Right renal cortex interstitium (tissue), 3 donors: ENCODE measurements at regions not wholly inside any gene's neighbourhood (a gene's known extent, or its start where the extent isn't known, plus 50 kb on each side); places are given as distances from the start of the nearest gene placed in this dataset.
A peak's percentile ranks its signal among the peaks of the same experiment; 100 is the strongest.

ENCODE experiments used
- DNase-seq, 3 donors: peaks; one replicate each; pipeline ENCODE4 v3.0.0-alpha.2; 2013; ENCODE audit warnings: low read depth in 3 of 3, low spot score in 2 of 3

- no peak for DNase-seq
These were observed 109.2 kb upstream of the ADGRF1 start for GRCh38 chr6:47151232-47151898.

- no peak for DNase-seq
These were observed 107.4 kb upstream of the ADGRF1 start for GRCh38 chr6:47149554-47149953.

GRCh38 chr6:47149066-47149465 lies 106.9 kb upstream of the ADGRF1 start:
- DNase-seq: no peak

GRCh38 chr6:47147836-47148344 lies 105.8 kb upstream of the ADGRF1 start:
- no peak for DNase-seq

GRCh38 chr6:47147175-47147727 lies 105.1 kb upstream of the ADGRF1 start:
- no peak for DNase-seq

- no peak for DNase-seq
These were observed 104.5 kb upstream of the ADGRF1 start for GRCh38 chr6:47146431-47147174.

- no peak for DNase-seq
These were observed 103.1 kb upstream of the ADGRF1 start for GRCh38 chr6:47145212-47145611.

GRCh38 chr6:47144306-47144705 lies 102.2 kb upstream of the ADGRF1 start:
- DNase-seq: no peak

- no peak for DNase-seq
These were observed 99.8 kb upstream of the ADGRF1 start for GRCh38 chr6:47141963-47142362.

GRCh38 chr6:47141171-47141570 lies 99.0 kb upstream of the ADGRF1 start:
- DNase-seq: no peak

GRCh38 chr6:47138046-47138445 lies 95.9 kb upstream of the ADGRF1 start:
- no peak for DNase-seq

GRCh38 chr6:47137073-47137472 lies 94.9 kb upstream of the ADGRF1 start:
- no peak for DNase-seq

- no peak for DNase-seq
These were observed 93.6 kb upstream of the ADGRF1 start for GRCh38 chr6:47135772-47136171.

GRCh38 chr6:47134476-47135189 lies 92.5 kb upstream of the ADGRF1 start:
- DNase-seq: no peak

- DNase-seq: no peak
These were observed 91.3 kb upstream of the ADGRF1 start for GRCh38 chr6:47133230-47134000.

GRCh38 chr6:47132724-47133123 lies 90.6 kb upstream of the ADGRF1 start:
- DNase-seq: no peak

GRCh38 chr6:47131773-47132172 lies 89.6 kb upstream of the ADGRF1 start:
- DNase-seq: no peak

GRCh38 chr6:47130086-47130485 lies 88.0 kb upstream of the ADGRF1 start:
- DNase-seq: no peak

- DNase-seq: no peak
These were observed 87.0 kb upstream of the ADGRF1 start for GRCh38 chr6:47129129-47129528.

GRCh38 chr6:47126647-47127391 lies 84.7 kb upstream of the ADGRF1 start:
- DNase-seq: peak in 2 of 3 donors; percentile 29 to 38
